ENCODE measurements at regions not wholly inside any gene's neighbourhood (a gene's known extent, or its start where the extent isn't known, plus 50 kb on each side); places are given as distances from the start of the nearest gene placed in this dataset.

DNA sequence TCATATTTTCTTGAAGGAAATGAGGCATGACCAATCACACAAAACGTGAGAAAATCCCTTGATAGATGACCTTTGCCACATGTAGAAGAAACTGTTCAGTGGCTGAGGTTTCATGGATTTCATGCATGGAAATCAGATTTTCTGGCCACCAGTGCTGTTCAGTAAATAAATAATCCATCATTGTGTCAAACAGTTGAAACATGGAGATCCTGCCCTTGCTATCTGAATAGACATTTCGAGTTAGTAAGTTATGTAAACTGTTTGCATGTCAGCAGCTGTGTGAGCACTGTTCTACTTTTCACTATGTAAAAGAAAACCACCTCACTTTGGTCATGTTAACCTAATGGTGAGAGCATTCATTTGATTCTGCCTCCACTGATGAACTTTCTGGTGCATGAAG, 793.9 kb upstream of the EPHA7 start:
- DNase-seq (ENCODE audit: extremely low spot score): no peak
- intact Hi-C loops (cut with DNase I): no loop called here
- Histone ChIP-seq H3K36me3 (no peaks in the 10 kb centered on the region), H3K4me3 (no peak overlapping the region), H3K27ac (replicated peaks in 1 of 4) (no peak overlapping the region), H3K27me3 (no peaks in the 10 kb centered on the region), H3K4me1 (no peaks in the 10 kb centered on the region), H3K9me3 (no peaks in the 10 kb centered on the region)
- WGBS: 22% methylated on average over 2 of the region's 2 CpGs
- TF ChIP-seq POLR2A (IDR thresholded peaks at IDR 0.05; ENCODE audit: low read depth) (no peak), EP300 (IDR thresholded peaks at IDR 0.05) (no peak), POLR2AphosphoS5 (IDR thresholded peaks at IDR 0.05) (no peak)
- TF ChIP-seq, protein P1, sequence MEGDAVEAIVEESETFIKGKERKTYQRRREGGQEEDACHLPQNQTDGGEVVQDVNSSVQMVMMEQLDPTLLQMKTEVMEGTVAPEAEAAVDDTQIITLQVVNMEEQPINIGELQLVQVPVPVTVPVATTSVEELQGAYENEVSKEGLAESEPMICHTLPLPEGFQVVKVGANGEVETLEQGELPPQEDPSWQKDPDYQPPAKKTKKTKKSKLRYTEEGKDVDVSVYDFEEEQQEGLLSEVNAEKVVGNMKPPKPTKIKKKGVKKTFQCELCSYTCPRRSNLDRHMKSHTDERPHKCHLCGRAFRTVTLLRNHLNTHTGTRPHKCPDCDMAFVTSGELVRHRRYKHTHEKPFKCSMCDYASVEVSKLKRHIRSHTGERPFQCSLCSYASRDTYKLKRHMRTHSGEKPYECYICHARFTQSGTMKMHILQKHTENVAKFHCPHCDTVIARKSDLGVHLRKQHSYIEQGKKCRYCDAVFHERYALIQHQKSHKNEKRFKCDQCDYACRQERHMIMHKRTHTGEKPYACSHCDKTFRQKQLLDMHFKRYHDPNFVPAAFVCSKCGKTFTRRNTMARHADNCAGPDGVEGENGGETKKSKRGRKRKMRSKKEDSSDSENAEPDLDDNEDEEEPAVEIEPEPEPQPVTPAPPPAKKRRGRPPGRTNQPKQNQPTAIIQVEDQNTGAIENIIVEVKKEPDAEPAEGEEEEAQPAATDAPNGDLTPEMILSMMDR (IDR thresholded peaks at IDR 0.05): no peak

DNA sequence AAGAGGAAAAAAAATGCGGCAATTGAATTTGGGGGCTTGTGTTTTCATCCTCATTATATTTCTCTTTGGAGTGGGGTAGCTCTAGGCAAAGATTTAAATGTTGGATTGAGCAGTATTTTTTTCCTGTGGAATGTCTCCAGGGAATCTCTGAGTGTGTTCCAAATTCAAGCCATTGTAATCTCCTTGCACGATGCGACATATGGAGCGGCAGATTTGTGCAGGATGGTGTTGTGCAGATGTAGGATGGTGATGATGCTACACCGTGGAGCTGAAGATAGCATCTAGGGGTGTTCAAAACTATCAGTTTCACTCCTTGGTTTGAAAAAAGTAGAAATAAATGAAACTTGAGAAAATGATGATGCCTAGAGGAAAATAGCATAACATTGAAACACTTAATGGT, 777.5 kb upstream of the EPHA7 start:
- DNase-seq (ENCODE audit: extremely low spot score): no peak
- H3K27ac ChIP-seq (replicated peaks in 1 of 4): no peak overlapping the region
- no peaks in the 10 kb centered on the region for H3K36me3 ChIP-seq
- 88% methylated on average over 5 of the region's 5 CpGs for WGBS
- no peaks in the 10 kb centered on the region for H3K27me3 ChIP-seq
- no peaks in the 10 kb centered on the region for H3K9me3 ChIP-seq
- no peak overlapping the region for H3K4me3 ChIP-seq
- no peak for TF ChIP-seq POLR2AphosphoS5 (IDR thresholded peaks at IDR 0.05)
- H3K4me1 ChIP-seq: no peaks in the 10 kb centered on the region
- intact Hi-C loops (cut with DNase I): no loop called here

DNA sequence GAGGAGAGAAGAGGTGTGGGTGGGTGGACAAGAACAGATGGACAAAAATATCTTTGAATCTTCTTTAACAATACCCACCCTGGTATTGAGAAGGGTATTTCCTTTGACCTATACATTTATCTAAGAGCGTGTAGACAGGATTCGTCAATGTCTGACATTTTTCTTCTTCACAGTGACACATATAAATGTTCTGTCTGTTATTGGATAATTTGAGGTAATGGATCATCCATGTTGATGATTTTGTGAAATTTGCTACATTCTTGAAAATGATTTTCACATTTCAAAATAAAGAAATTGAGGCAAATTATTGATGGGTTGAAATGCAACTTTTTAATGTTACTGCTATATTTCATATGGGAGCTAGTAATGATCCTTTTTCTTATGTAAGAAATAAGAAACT, 770.7 kb upstream of the EPHA7 start:
- 82% methylated on average over 2 of the region's 2 CpGs for WGBS
- no peaks in the 10 kb centered on the region for H3K36me3 ChIP-seq
- TF ChIP-seq POLR2A (IDR thresholded peaks at IDR 0.05; ENCODE audit: low read depth): no peak
- TF ChIP-seq, protein P1 (IDR thresholded peaks at IDR 0.05): no peak
- TF ChIP-seq POLR2AphosphoS5 (IDR thresholded peaks at IDR 0.05): no peak
- no peak for TF ChIP-seq EP300 (IDR thresholded peaks at IDR 0.05)
- H3K4me1 ChIP-seq: no peaks in the 10 kb centered on the region
- H3K4me3 ChIP-seq: no peak overlapping the region
- no peak for DNase-seq (ENCODE audit: extremely low spot score)
- H3K27me3 ChIP-seq: no peaks in the 10 kb centered on the region
- peaks cover 0 to 3% (median under 1%) of the 10 kb centered on the region in 4 donors for H3K9me3 ChIP-seq
- intact Hi-C loops (cut with DNase I): no loop called here
- no peak overlapping the region for H3K27ac ChIP-seq (replicated peaks in 1 of 4)

DNA sequence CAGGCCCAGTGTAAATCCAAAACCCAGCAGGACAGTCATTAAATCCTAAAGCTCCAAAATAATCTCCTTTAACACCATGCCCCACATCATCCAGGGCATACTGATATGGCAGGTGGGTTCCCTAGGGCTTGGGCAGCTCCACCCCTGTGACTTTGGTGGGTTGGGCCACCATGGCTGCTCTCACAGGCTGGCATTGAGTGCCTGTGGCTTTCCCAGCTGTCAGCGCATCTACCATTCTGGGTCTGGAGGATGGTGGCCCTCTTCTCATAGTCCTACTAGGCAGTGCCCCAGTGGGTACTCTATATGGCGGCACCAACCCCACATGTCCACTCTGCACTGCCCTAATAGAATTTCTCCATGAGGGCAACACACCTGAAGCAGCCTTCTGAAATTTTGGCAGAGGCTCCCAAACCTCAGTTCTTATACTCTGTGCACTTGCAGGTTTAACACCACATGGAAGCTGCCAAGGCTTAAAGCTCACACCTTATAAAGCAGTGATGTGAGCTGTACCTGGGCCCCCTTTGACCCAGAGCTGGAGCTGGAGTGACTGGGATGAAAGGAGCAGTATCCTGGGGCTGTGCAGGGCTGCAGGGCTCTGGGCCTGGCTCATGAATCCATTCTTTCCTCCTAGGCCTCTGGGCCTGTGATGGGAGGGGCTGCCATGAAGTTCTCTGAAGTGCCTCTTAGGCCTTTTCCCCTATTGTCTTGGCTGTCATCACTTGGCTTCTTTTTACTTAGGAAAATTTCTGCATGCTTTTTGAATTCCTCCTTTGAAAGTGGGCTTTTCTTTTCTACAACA, 765.5 kb upstream of the EPHA7 start:
- WGBS: 100% methylated on average over 2 of the region's 2 CpGs
- Histone ChIP-seq H3K27ac (replicated peaks in 1 of 4) (no peak overlapping the region), H3K27me3 (no peaks in the 10 kb centered on the region), H3K4me3 (no peak overlapping the region), H3K4me1 (no peaks in the 10 kb centered on the region), H3K9me3 (peaks cover 0 to 6% (median 3%) of the 10 kb centered on the region in 4 donors), H3K36me3 (no peaks in the 10 kb centered on the region)
- no peak for DNase-seq (ENCODE audit: extremely low spot score)
- intact Hi-C loops (cut with DNase I): no loop called here
- TF ChIP-seq, protein P1 (IDR thresholded peaks at IDR 0.05): no peak
- TF ChIP-seq POLR2AphosphoS5 (IDR thresholded peaks at IDR 0.05) (no peak), EP300 (IDR thresholded peaks at IDR 0.05) (no peak)

DNA sequence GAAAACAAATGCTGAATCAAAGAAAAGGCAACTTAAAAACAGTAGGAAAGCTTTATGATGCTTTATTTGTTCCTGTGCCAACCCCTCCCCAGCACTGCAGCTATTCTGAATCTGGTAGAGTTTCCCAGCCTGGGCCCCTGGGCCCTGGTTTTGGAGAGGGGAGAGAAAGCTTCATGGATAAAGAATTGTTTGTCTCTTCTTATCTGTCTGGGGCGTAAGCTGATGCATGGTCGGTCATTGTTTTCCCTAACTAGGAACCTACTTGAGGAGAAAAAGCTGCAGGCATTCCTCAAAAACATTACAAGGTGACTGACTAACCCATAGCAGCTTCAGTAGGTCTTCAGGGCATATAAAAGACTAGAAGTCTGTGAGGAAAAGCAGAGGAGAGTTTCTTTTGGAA, 758.1 kb upstream of the EPHA7 start:
- intact Hi-C loops (cut with DNase I): no loop called here
- H3K9me3 ChIP-seq: no peaks in the 10 kb centered on the region
- WGBS: 37% methylated on average over 2 of the region's 2 CpGs
- H3K27me3 ChIP-seq: no peaks in the 10 kb centered on the region
- H3K4me3 ChIP-seq: no peak overlapping the region
- TF ChIP-seq POLR2AphosphoS5 (IDR thresholded peaks at IDR 0.05) (no peak), EP300 (IDR thresholded peaks at IDR 0.05) (no peak), POLR2A (IDR thresholded peaks at IDR 0.05; ENCODE audit: low read depth) (no peak)
- TF ChIP-seq, protein P1 (IDR thresholded peaks at IDR 0.05): no peak
- no peak overlapping the region for H3K27ac ChIP-seq (replicated peaks in 1 of 4)
- H3K36me3 ChIP-seq: no peaks in the 10 kb centered on the region
- H3K4me1 ChIP-seq: no peaks in the 10 kb centered on the region
- DNase-seq (ENCODE audit: extremely low spot score): no peak
